Sigmoid colon (tissue), 4 donors: ENCODE measurements at regions not wholly inside any gene's neighbourhood (a gene's known extent, or its start where the extent isn't known, plus 50 kb on each side); places are given as distances from the start of the nearest gene placed in this dataset.

Experiments
- EP300 ChIP-seq, 4 donors: sonication (generic); formaldehyde crosslinking; IDR thresholded peaks; one replicate each; pipeline ENCODE4 v1.6.1; 2017; ENCODE audit warnings: antibody characterized with exemption in 4 of 4
- POLR2A ChIP-seq, 2 donors: fragments of 450-650 bp; IDR thresholded peaks; one replicate each; pipeline ENCODE4 v1.6.1; 2016; ENCODE audit warnings: antibody characterized with exemption in 2 of 2, mild to moderate bottlenecking in 2 of 2, moderate library complexity in 2 of 2
- POLR2AphosphoS5 ChIP-seq, 4 donors: sonication (generic); formaldehyde crosslinking; IDR thresholded peaks; one replicate each; pipeline ENCODE4 v1.6.1; 2017; ENCODE audit warnings: antibody characterized with exemption in 4 of 4
- TF ChIP-seq, protein P1 (sequence below), 4 experiments: fragments of 450-650 bp in 3 of 4; fragments of 200-600 bp in 1 of 4; IDR thresholded peaks; one replicate each; pipeline ENCODE4 v1.5.1; 2016 to 2019; ENCODE audit warnings: antibody characterized with exemption in 4 of 4, mild to moderate bottlenecking in 3 of 4, moderate library complexity in 2 of 4

- TF ChIP-seq POLR2A (IDR thresholded peaks at IDR 0.05) (no peak), EP300 (IDR thresholded peaks at IDR 0.05) (no peak), POLR2AphosphoS5 (IDR thresholded peaks at IDR 0.05) (no peak)
- TF ChIP-seq, protein P1, sequence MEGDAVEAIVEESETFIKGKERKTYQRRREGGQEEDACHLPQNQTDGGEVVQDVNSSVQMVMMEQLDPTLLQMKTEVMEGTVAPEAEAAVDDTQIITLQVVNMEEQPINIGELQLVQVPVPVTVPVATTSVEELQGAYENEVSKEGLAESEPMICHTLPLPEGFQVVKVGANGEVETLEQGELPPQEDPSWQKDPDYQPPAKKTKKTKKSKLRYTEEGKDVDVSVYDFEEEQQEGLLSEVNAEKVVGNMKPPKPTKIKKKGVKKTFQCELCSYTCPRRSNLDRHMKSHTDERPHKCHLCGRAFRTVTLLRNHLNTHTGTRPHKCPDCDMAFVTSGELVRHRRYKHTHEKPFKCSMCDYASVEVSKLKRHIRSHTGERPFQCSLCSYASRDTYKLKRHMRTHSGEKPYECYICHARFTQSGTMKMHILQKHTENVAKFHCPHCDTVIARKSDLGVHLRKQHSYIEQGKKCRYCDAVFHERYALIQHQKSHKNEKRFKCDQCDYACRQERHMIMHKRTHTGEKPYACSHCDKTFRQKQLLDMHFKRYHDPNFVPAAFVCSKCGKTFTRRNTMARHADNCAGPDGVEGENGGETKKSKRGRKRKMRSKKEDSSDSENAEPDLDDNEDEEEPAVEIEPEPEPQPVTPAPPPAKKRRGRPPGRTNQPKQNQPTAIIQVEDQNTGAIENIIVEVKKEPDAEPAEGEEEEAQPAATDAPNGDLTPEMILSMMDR (IDR thresholded peaks at IDR 0.05) = no peak
Observed at GRCh38 chr1:89453123-89453972, 71.3 kb upstream of the LRRC8B start.
